K562 (cell line): ENCODE measurements at regions not wholly inside any gene's neighbourhood (a gene's known extent, or its start where the extent isn't known, plus 50 kb on each side); places are given as distances from the start of the nearest gene placed in this dataset.

Experiments
- ATAC-seq: fragments of 200-7000 bp; cut with Tn5 transposase; 3 replicates; pipeline ENCODE4 v1.9.1; 2020; ENCODE audit warnings: moderate library complexity
- BruUV-seq: library from RNA; stranded (reverse); fragments of 400-500 nt; replicated peaks from 2 replicates; lab custom pipeline; 2021; lab: Mats Ljungman, UMichigan
- CTCF ChIA-PET: fragments of 300-600 bp; formaldehyde crosslinking; extraction: SDS; loops from one replicate; lab custom pipeline; 2021; ENCODE audit warnings: low intra/inter-chr PET ratio; lab: Yijun Ruan, JAX
- POLR2A ChIA-PET: fragments of 300-600, 350-650 bp; sonication (Branson Sonifier 250); formaldehyde crosslinking; extraction: SDS; loops from one replicate; lab custom pipeline; 2021; ENCODE audit warnings: antibody characterized with exemption, inconsistent platforms; lab: Yijun Ruan, JAX
- DNase-seq, 4 experiments: peaks; one replicate each; pipeline versions ENCODE4 v3.0.0 to v3.0.0-alpha.2; 2011 to 2018; ENCODE audit warnings: low spot score in 3 of 4, mixed read lengths in 3 of 4; ENCODE audit errors: extremely low read depth in 1 of 4
- FAIRE-seq: peaks from 2 replicates; lab custom pipeline; 2011; peaks lifted over from hg19 to GRCh38; lab: Jason Lieb, UNC
- H2AFZ ChIP-seq: 2 replicates; pipeline ENCODE4 v1.6.0; 2011; ENCODE audit warnings: low read depth, low read length, control low read depth, inconsistent platforms
- H3K27ac ChIP-seq: fragments of 200-600 bp; 3 replicates; pipeline ENCODE4 v1.8.0; 2011; ENCODE audit warnings: low read depth, mild to moderate bottlenecking, control low read depth, inconsistent platforms, low read length, moderate library complexity, mixed read lengths; ENCODE audit errors: extremely low read depth
- H3K27me3 ChIP-seq, 2 experiments: fragments of 300-600 bp in 1 of 2; 2 replicates in 1 of 2; 3 replicates in 1 of 2; pipeline versions ENCODE4 v1.6.0 to v1.8.0; 2011; ENCODE audit warnings: inconsistent platforms in 2 of 2, low read length in 2 of 2, mild to moderate bottlenecking in 1 of 2, mixed read lengths in 1 of 2, moderate library complexity in 1 of 2; ENCODE audit not compliant: control insufficient read depth in 2 of 2, insufficient read depth in 2 of 2
- H3K36me3 ChIP-seq: fragments of 300-600 bp; 3 replicates; pipeline ENCODE4 v1.8.0; 2011; ENCODE audit warnings: mild to moderate bottlenecking, low read length, inconsistent platforms; ENCODE audit not compliant: control insufficient read depth, insufficient read depth
- H3K4me1 ChIP-seq, 2 experiments: fragments of 200-600 bp in 1 of 2; replicated peaks in 1 of 2; 2 replicates in 1 of 2; 3 replicates in 1 of 2; pipeline versions ENCODE4 v1.5.1 to v1.8.0; 2011; ENCODE audit warnings: inconsistent platforms in 2 of 2, low read length in 2 of 2, mild to moderate bottlenecking in 1 of 2, mixed read lengths in 1 of 2, moderate library complexity in 1 of 2; ENCODE audit not compliant: control insufficient read depth in 2 of 2, insufficient read depth in 2 of 2
- H3K4me2 ChIP-seq: 2 replicates; pipeline ENCODE4 v1.6.1; 2011; ENCODE audit warnings: low read length, control low read depth, inconsistent platforms, mixed read lengths; ENCODE audit not compliant: insufficient read depth
- H3K4me3 ChIP-seq: fragments of 200-600 bp; sonication (generic), shearing (Covaris generic); 2 replicates; pipeline ENCODE4 v1.5.1; 2016; ENCODE audit warnings: control low read depth, inconsistent platforms
- H3K79me2 ChIP-seq: fragments of 200-600 bp; 3 replicates; pipeline ENCODE4 v1.8.0; 2011; ENCODE audit warnings: low read length, inconsistent platforms; ENCODE audit not compliant: control insufficient read depth, insufficient read depth
- H3K9ac ChIP-seq, 2 experiments: 2 replicates each; pipeline versions ENCODE4 v1.6.0 to v1.6.1; 2011; ENCODE audit warnings: low read depth in 2 of 2, low read length in 2 of 2, control low read depth in 1 of 2, inconsistent platforms in 1 of 2, mild to moderate bottlenecking in 1 of 2, mixed read lengths in 1 of 2; ENCODE audit not compliant: insufficient read depth in 1 of 2
- H3K9me1 ChIP-seq: one replicate; pipeline ENCODE4 v1.6.0; 2011; ENCODE audit warnings: inconsistent platforms, mild to moderate bottlenecking, low read length, moderate library complexity; ENCODE audit not compliant: control insufficient read depth, insufficient read depth
- H3K9me3 ChIP-seq: replicated peaks from 2 replicates; pipeline ENCODE4 v1.5.1; 2011; ENCODE audit warnings: low read depth, low read length, inconsistent platforms; ENCODE audit not compliant: control insufficient read depth, insufficient read depth
- H4K20me1 ChIP-seq: replicated peaks from 2 replicates; pipeline ENCODE4 v1.6.1; 2011; ENCODE audit warnings: low read length, inconsistent platforms, mixed read lengths; ENCODE audit not compliant: control insufficient read depth, insufficient read depth
- BRF2 ChIP-seq: IDR thresholded peaks from 3 replicates; pipeline ENCODE4 v1.6.1; 2011; ENCODE audit warnings: borderline replicate concordance, mild to moderate bottlenecking; ENCODE audit not compliant: insufficient read length, insufficient read depth
- CBX5 ChIP-seq: IDR thresholded peaks from 2 replicates; pipeline ENCODE4 v1.6.1; 2014; ENCODE audit warnings: low read depth, borderline replicate concordance
- CEBPB ChIP-seq: fragments of 450-650 bp; IDR thresholded peaks from 2 replicates; pipeline ENCODE4 v1.6.1; 2016; ENCODE audit warnings: missing genetic modification characterization, missing compliant biosample characterization
- ELF1 ChIP-seq: fragments of 200-800 bp; sonication (Bioruptor generic); IDR thresholded peaks from 2 replicates; pipeline ENCODE4 v1.6.1; 2016; ENCODE audit warnings: missing genetic modification characterization, missing compliant biosample characterization
- HMGXB4 ChIP-seq: sonication (generic); formaldehyde crosslinking; IDR thresholded peaks from 2 replicates; pipeline ENCODE4 v1.8.1; 2023; ENCODE audit warnings: mild to moderate bottlenecking, missing genetic modification reagents
- NCOA6 ChIP-seq: fragments of 450-650 bp; IDR thresholded peaks from 2 replicates; pipeline ENCODE4 v1.6.1; 2017; ENCODE audit warnings: mild to moderate bottlenecking
- NR2C1 ChIP-seq, 2 experiments: fragments of 450-650 bp; IDR thresholded peaks; 2 replicates each; pipeline ENCODE4 v1.6.1; 2017; ENCODE audit warnings: mild to moderate bottlenecking in 2 of 2, antibody characterized with exemption in 1 of 2, inconsistent platforms in 1 of 2, missing compliant biosample characterization in 1 of 2, missing genetic modification characterization in 1 of 2
- SMARCA4 ChIP-seq: fragments of 450-650 bp; IDR thresholded peaks from 2 replicates; pipeline ENCODE4 v1.6.1; 2016
- STAT5B ChIP-seq: fragments of 250-450 bp; sonication (Bioruptor Pico); IDR thresholded peaks from 2 replicates; pipeline ENCODE4 v1.8.0; 2021; ENCODE audit warnings: mild to moderate bottlenecking, inconsistent platforms
- ZNF347 ChIP-seq: fragments of 450-650 bp; formaldehyde crosslinking; IDR thresholded peaks from 2 replicates; pipeline ENCODE4 v1.4.0; 2020; ENCODE audit warnings: low read depth, mild to moderate bottlenecking, moderate library complexity
- ZNF384 ChIP-seq: IDR thresholded peaks from 2 replicates; pipeline ENCODE4 v1.6.1; 2012; ENCODE audit warnings: low read depth, low read length, improper control_type of control experiment
- ZNF408 ChIP-seq: fragments of 250-450 bp; sonication (Bioruptor Pico); IDR thresholded peaks from 2 replicates; pipeline ENCODE4 v1.4.0; 2020; ENCODE audit warnings: low read depth, mild to moderate bottlenecking, moderate library complexity
- WGBS: fragments of 100-300 bp; shearing (Covaris generic); methylation state at CpG from one replicate; pipeline ENCODE4 v1.1.6; 2016; ENCODE audit warnings: low coverage, mixed read lengths; ENCODE audit not compliant: insufficient coverage; ENCODE audit errors: missing lambda C conversion rate; 5-methylcytosine and 5-hydroxymethylcytosine counted together
- in situ Hi-C: fragments of 300-500 bp; cut with MboI; formaldehyde crosslinking; loops from 4 replicates; pipeline ENCODE4 v1.15.0; 2018; ENCODE audit warnings: inconsistent platforms, mixed read lengths
- intact Hi-C: fragments of 100-400 bp; cut with micrococcal nuclease; formaldehyde crosslinking; loops from 2 replicates; pipeline ENCODE4 v1.14.2; 2022

GRCh38 chr9:118568704-118569103 is 800.5 kb downstream of the BRINP1 start:
- H2AFZ ChIP-seq, result no peak overlapping the region
- no peak overlapping the region for H3K9ac ChIP-seq
- no peak for FAIRE-seq
- DNase-seq, result no peak
- no peaks in the 10 kb centered on the region for H3K36me3 ChIP-seq
- in situ Hi-C loops (no loop called here), intact Hi-C loops (no loop called here)
- H3K9me1 ChIP-seq, result no peaks in the 10 kb centered on the region
- H4K20me1 ChIP-seq, result no peaks in the 10 kb centered on the region
- H3K9me3 ChIP-seq, result no peaks in the 10 kb centered on the region
- 0% methylated on average over 3 of the region's 3 CpGs for WGBS
- no TSS peak for BruUV-seq
- H3K4me3 ChIP-seq, result no peak overlapping the region
- no peaks in the 10 kb centered on the region for H3K27me3 ChIP-seq
- no peak overlapping the region for H3K4me2 ChIP-seq
- H3K4me1 ChIP-seq, result no peaks in the 10 kb centered on the region
- ChIA-PET CTCF (no interaction called here), POLR2A (no interaction called here)
- no peak overlapping the region for H3K27ac ChIP-seq
- TF ChIP-seq ZNF384 (no peak), ZNF347 (CRISPR knock-in tag) (no peak), BRF2 (no peak), ELF1 (tag) (no peak), NR2C1 (IDR thresholded peaks at IDR 0.05) (no peak), NR2C1 (tag; IDR thresholded peaks at IDR 0.05) (no peak), HMGXB4 (no peak), SMARCA4 (no peak), NCOA6 (no peak), ZNF408 (CRISPR knock-in tag) (no peak), CBX5 (no peak), CEBPB (tag) (no peak), STAT5B (CRISPR knock-in tag) (no peak)
- ATAC-seq, result no peak
- H3K79me2 ChIP-seq, result no peaks in the 10 kb centered on the region
